ENCODE measurements at regions not wholly inside any gene's neighbourhood (a gene's known extent, or its start where the extent isn't known, plus 50 kb on each side); places are given as distances from the start of the nearest gene placed in this dataset.
A peak's percentile ranks its signal among the peaks of the same experiment; 100 is the strongest.
"Not testable (repeated sequence)": the region's sequence is repeated elsewhere in the genome, so short reads cannot be mapped to it uniquely, and the experiment has no call there.

- no peak for DNase-seq
Measured at GRCh38 chr13:22789916-22790315, 390.9 kb upstream of the SGCG start.

- no peak for DNase-seq
Measured at GRCh38 chr13:22793598-22794134, 387.1 kb upstream of the SGCG start.

GRCh38 chr13:22800526-22801401 is 380.0 kb upstream of the SGCG start:
- no peak for DNase-seq

GRCh38 chr13:22801402-22802003 is 379.3 kb upstream of the SGCG start:
- DNase-seq: peak; percentile 3

GRCh38 chr13:22812793-22813192 is 368.0 kb upstream of the SGCG start:
- no peak for DNase-seq

- DNase-seq: not testable (repeated sequence)
Measured at GRCh38 chr13:22813531-22814377, 367.0 kb upstream of the SGCG start.

- DNase-seq: not testable (repeated sequence)
Measured at GRCh38 chr13:22814433-22814832, 366.3 kb upstream of the SGCG start.

- no peak for DNase-seq
Measured at GRCh38 chr13:22821589-22821988, 359.2 kb upstream of the SGCG start.

GRCh38 chr13:22825186-22825585 is 355.6 kb upstream of the SGCG start:
- DNase-seq: no peak

GRCh38 chr13:22828081-22828480 is 352.7 kb upstream of the SGCG start:
- no peak for DNase-seq

GRCh38 chr13:22836475-22836874 is 344.3 kb upstream of the SGCG start:
- no peak for DNase-seq

GRCh38 chr13:22837980-22838647 is 342.7 kb upstream of the SGCG start:
- no peak for DNase-seq

GRCh38 chr13:22839603-22840530 is 340.9 kb upstream of the SGCG start:
- DNase-seq: no peak

GRCh38 chr13:22846551-22846950 is 334.2 kb upstream of the SGCG start:
- no peak for DNase-seq

GRCh38 chr13:22848539-22849052 is 332.2 kb upstream of the SGCG start:
- no peak for DNase-seq

GRCh38 chr13:22855926-22856325 is 324.9 kb upstream of the SGCG start:
- DNase-seq: no peak

GRCh38 chr13:22858980-22859379 is 321.8 kb upstream of the SGCG start:
- DNase-seq: not testable (repeated sequence)

GRCh38 chr13:22859411-22859810 is 321.4 kb upstream of the SGCG start:
- DNase-seq: not testable (repeated sequence)

GRCh38 chr13:22861958-22862466 is 318.8 kb upstream of the SGCG start:
- DNase-seq: no peak

GRCh38 chr13:22862478-22862877 is 318.3 kb upstream of the SGCG start:
- no peak for DNase-seq

GRCh38 chr13:22866221-22866620 is 314.6 kb upstream of the SGCG start:
- no peak for DNase-seq
